Esophagus squamous epithelium (tissue), 5 donors: ENCODE measurements at regions not wholly inside any gene's neighbourhood (a gene's known extent, or its start where the extent isn't known, plus 50 kb on each side); places are given as distances from the start of the nearest gene placed in this dataset.
"Not testable (repeated sequence)": the region's sequence is repeated elsewhere in the genome, so short reads cannot be mapped to it uniquely, and the experiment has no call there.

Source experiments
- DNase-seq: peaks from one replicate; lab custom pipeline; 2025; lab: John Stamatoyannopoulos, UW
- H3K27ac ChIP-seq, 4 donors: fragments of 200-600 bp; sonication (generic); one replicate each; pipeline ENCODE4 v1.5.1; 2016 to 2019; ENCODE audit warnings: mild to moderate bottlenecking in 1 of 4
- H3K27me3 ChIP-seq, 4 donors: fragments of 200-600 bp; sonication (generic); 1 replicate in 3 of 4; 2 replicates in 1 of 4; pipeline versions ENCODE4 v1.5.1 to v1.6.0; 2017 to 2021; ENCODE audit warnings: antibody characterized with exemption in 1 of 4
- H3K36me3 ChIP-seq, 3 donors: fragments of 200-600 bp; sonication (generic); one replicate each; pipeline ENCODE4 v1.5.1; 2016 to 2019
- H3K4me1 ChIP-seq, 3 donors: fragments of 200-600 bp; sonication (generic); one replicate each; pipeline ENCODE4 v1.5.1; 2017 to 2019
- H3K4me3 ChIP-seq, 4 donors: fragments of 200-600 bp; sonication (generic); 1 replicate in 3 of 4; 2 replicates in 1 of 4; pipeline ENCODE4 v1.5.1; 2016 to 2019; ENCODE audit warnings: mild to moderate bottlenecking in 2 of 4, moderate library complexity in 1 of 4
- H3K9me3 ChIP-seq, 3 donors: fragments of 200-600 bp; sonication (generic); one replicate each; pipeline ENCODE4 v1.5.1; 2016 to 2019
- CTCF ChIP-seq, 6 experiments: fragments of 450-650 bp in 4 of 6; fragments of 200-600 bp in 2 of 6; sonication (generic) in 2 of 6; IDR thresholded peaks; one replicate each; pipeline ENCODE4 v1.5.1; 2016 to 2019; ENCODE audit warnings: antibody characterized with exemption in 6 of 6, mild to moderate bottlenecking in 4 of 6, moderate library complexity in 4 of 6
- POLR2A ChIP-seq, 4 donors: fragments of 450-650 bp; IDR thresholded peaks; one replicate each; pipeline ENCODE4 v1.6.1; 2017; ENCODE audit warnings: antibody characterized with exemption in 4 of 4, mild to moderate bottlenecking in 4 of 4, moderate library complexity in 3 of 4
- WGBS, 2 donors: methylation state at CpG; one replicate each; pipeline ENCODE4 v1.1.5; 2018; 5-methylcytosine and 5-hydroxymethylcytosine counted together
- intact Hi-C: fragments of 100-400 bp; cut with DNase I; formaldehyde crosslinking; loops from one replicate; pipeline ENCODE4 v1.15.0; 2022
- donor health status: DM: yes; HTN: yes; CAD: no.

- 67 to 78% methylated on average over 4 to 6 of the region's 6 CpGs for WGBS, 2 donors
- H3K9me3 ChIP-seq, result no peaks in the 10 kb centered on the region
- H3K4me1 ChIP-seq, result no peaks in the 10 kb centered on the region
- TF ChIP-seq CTCF (IDR thresholded peaks at IDR 0.05), result no peak
- no peak for TF ChIP-seq POLR2A (IDR thresholded peaks at IDR 0.05)
- H3K4me3 ChIP-seq, result no peak overlapping the region
- H3K36me3 ChIP-seq, result no peaks in the 10 kb centered on the region
- no peak overlapping the region for H3K27ac ChIP-seq
- no peak for DNase-seq
- intact Hi-C loops, result no loop called here
- H3K27me3 ChIP-seq, result no peaks in the 10 kb centered on the region
Observed at GRCh38 chr18:67455890-67456501, 60.5 kb downstream of the DSEL start.

GRCh38 chr18:67453901-67454300, 62.6 kb downstream of the DSEL start:
- Histone ChIP-seq H3K4me1 (no peaks in the 10 kb centered on the region), H3K27me3 (no peaks in the 10 kb centered on the region), H3K9me3 (no peaks in the 10 kb centered on the region), H3K36me3 (no peaks in the 10 kb centered on the region), H3K27ac (no peak overlapping the region), H3K4me3 (no peak overlapping the region)
- no peak for DNase-seq
- 33 to 36% methylated on average over 2 of the region's 2 CpGs for WGBS, 2 donors
- TF ChIP-seq CTCF (IDR thresholded peaks at IDR 0.05), result no peak
- no peak for TF ChIP-seq POLR2A (IDR thresholded peaks at IDR 0.05)
- intact Hi-C loops, result no loop called here

- no peak for DNase-seq
- Histone ChIP-seq H3K4me1 (no peaks in the 10 kb centered on the region), H3K27me3 (no peaks in the 10 kb centered on the region), H3K36me3 (no peaks in the 10 kb centered on the region), H3K9me3 (no peaks in the 10 kb centered on the region), H3K27ac (no peak overlapping the region), H3K4me3 (no peak overlapping the region)
- WGBS, 2 donors, result 74 to 86% methylated on average over 2 of the region's 2 CpGs
- TF ChIP-seq POLR2A (IDR thresholded peaks at IDR 0.05) (no peak), CTCF (IDR thresholded peaks at IDR 0.05) (no peak)
- intact Hi-C loops, result no loop called here
Observed at GRCh38 chr18:67451960-67452359, 64.6 kb downstream of the DSEL start.

- intact Hi-C loops, result not testable (repeated sequence)
Observed at GRCh38 chr18:67451101-67451500, 65.4 kb downstream of the DSEL start.

GRCh38 chr18:67433971-67434370, 82.5 kb downstream of the DSEL start:
- no peaks in the 10 kb centered on the region for H3K27me3 ChIP-seq
- no peak overlapping the region for H3K27ac ChIP-seq
- DNase-seq, result no peak
- H3K4me3 ChIP-seq, result no peak overlapping the region
- no peaks in the 10 kb centered on the region for H3K4me1 ChIP-seq
- intact Hi-C loops, result no loop called here
- no peaks in the 10 kb centered on the region for H3K9me3 ChIP-seq
- TF ChIP-seq POLR2A (IDR thresholded peaks at IDR 0.05) (no peak), CTCF (IDR thresholded peaks at IDR 0.05) (no peak)
- 63 to 66% methylated on average over 5 of the region's 5 CpGs for WGBS, 2 donors
- H3K36me3 ChIP-seq, result no peaks in the 10 kb centered on the region

More at GRCh38 chr18:67451101-67451500, 65.4 kb downstream of the DSEL start:
- not testable (repeated sequence) for H3K27ac ChIP-seq, H3K4me1 ChIP-seq, H3K9me3 ChIP-seq, H3K4me3 ChIP-seq, H3K36me3 ChIP-seq, H3K27me3 ChIP-seq, DNase-seq
- WGBS, 2 donors, result 34 to 70% methylated on average over 4 to 6 of the region's 10 CpGs

- Histone ChIP-seq H3K4me1 (no peaks in the 10 kb centered on the region), H3K9me3 (no peaks in the 10 kb centered on the region), H3K27me3 (no peaks in the 10 kb centered on the region), H3K27ac (no peak overlapping the region), H3K36me3 (no peaks in the 10 kb centered on the region), H3K4me3 (no peak overlapping the region)
- WGBS, 2 donors, result 52% methylated on average over 4 of the region's 4 CpGs
- TF ChIP-seq CTCF (IDR thresholded peaks at IDR 0.05), result no peak
- no peak for TF ChIP-seq POLR2A (IDR thresholded peaks at IDR 0.05)
- intact Hi-C loops, result no loop called here
- no peak for DNase-seq
Observed at GRCh38 chr18:67432806-67433205, 83.7 kb downstream of the DSEL start.
